Endothelial cell of umbilical vein (primary cell): ENCODE measurements at regions not wholly inside any gene's neighbourhood (a gene's known extent, or its start where the extent isn't known, plus 50 kb on each side); places are given as distances from the start of the nearest gene placed in this dataset.

Experiments
- BruUV-seq: library from RNA; stranded (reverse); fragments of 400-500 nt; replicated peaks from 2 replicates; lab custom pipeline; 2021; lab: Mats Ljungman, UMichigan
- CTCF ChIA-PET: fragments of 300-600, 350-600 bp; sonication (Branson Sonifier 250); formaldehyde crosslinking; loops from one replicate; lab custom pipeline; 2021; ENCODE audit warnings: antibody characterized with exemption, inconsistent platforms; lab: Charles Lee
- POLR2A ChIA-PET: fragments of 300-600, 350-600 bp; sonication (Branson Sonifier 250); formaldehyde crosslinking; loops from one replicate; lab custom pipeline; 2021; ENCODE audit warnings: antibody characterized with exemption, inconsistent platforms; lab: Charles Lee
- DNase-seq: peaks from one replicate; pipeline ENCODE4 v3.0.0-alpha.2; 2011; ENCODE audit warnings: low read depth, low spot score
- FAIRE-seq: peaks from 2 replicates; lab custom pipeline; 2011; peaks lifted over from hg19 to GRCh38; lab: Jason Lieb, UNC
- H2AFZ ChIP-seq: 2 replicates; pipeline ENCODE4 v1.6.0; 2012; ENCODE audit warnings: low read depth, low read length, control low read depth, inconsistent platforms
- H3K27ac ChIP-seq: 2 replicates; pipeline ENCODE4 v1.5.1; 2011; ENCODE audit warnings: low read depth, mild to moderate bottlenecking, control low read depth, low read length, moderate library complexity; ENCODE audit not compliant: insufficient read depth
- H3K27me3 ChIP-seq, 2 experiments: 2 replicates each; pipeline versions ENCODE4 v1.6.0 to v1.6.1; 2011; ENCODE audit warnings: low read length in 2 of 2, mixed read lengths in 1 of 2; ENCODE audit not compliant: control insufficient read depth in 2 of 2, insufficient read depth in 2 of 2
- H3K36me3 ChIP-seq, 2 experiments: 2 replicates in 1 of 2; 3 replicates in 1 of 2; pipeline ENCODE4 v1.5.1; 2011; ENCODE audit warnings: low read length in 2 of 2, mild to moderate bottlenecking in 1 of 2, moderate library complexity in 1 of 2; ENCODE audit not compliant: control insufficient read depth in 2 of 2, insufficient read depth in 2 of 2; ENCODE audit errors: extremely low read depth in 1 of 2
- H3K4me1 ChIP-seq: 3 replicates; pipeline ENCODE4 v1.5.1; 2011; ENCODE audit warnings: mild to moderate bottlenecking, low read length; ENCODE audit not compliant: control insufficient read depth, insufficient read depth; ENCODE audit errors: extremely low read depth
- H3K4me2 ChIP-seq: 2 replicates; pipeline ENCODE4 v1.6.1; 2011; ENCODE audit warnings: low read length, control low read depth, mixed read lengths; ENCODE audit not compliant: insufficient read depth
- H3K4me3 ChIP-seq, 3 experiments: fragments of 200-600 bp in 1 of 3; sonication (generic), shearing (Covaris generic) in 1 of 3; replicated peaks in 1 of 3; 2 replicates each; pipeline ENCODE4 v1.5.1; 2011 to 2016; ENCODE audit warnings: control low read depth in 3 of 3, low read length in 3 of 3, mild to moderate bottlenecking in 2 of 3, inconsistent platforms in 1 of 3, low read depth in 1 of 3, moderate library complexity in 1 of 3; ENCODE audit not compliant: insufficient read depth in 1 of 3
- H3K79me2 ChIP-seq: 2 replicates; pipeline ENCODE4 v1.6.0; 2012; ENCODE audit warnings: low read length, inconsistent platforms; ENCODE audit not compliant: control insufficient read depth, insufficient read depth
- H3K9ac ChIP-seq: replicated peaks from 2 replicates; pipeline ENCODE3; 2011; ENCODE audit warnings: low read length, control low read depth; ENCODE audit not compliant: insufficient read depth; ENCODE audit errors: extremely low read depth
- H3K9me1 ChIP-seq: replicated peaks from 3 replicates; pipeline ENCODE4 v1.6.0; 2011; ENCODE audit warnings: mild to moderate bottlenecking, low read length; ENCODE audit not compliant: control insufficient read depth, insufficient read depth; ENCODE audit errors: extremely low read depth
- H3K9me3 ChIP-seq: replicated peaks from 2 replicates; pipeline ENCODE4 v1.5.1; 2012; ENCODE audit warnings: low read length, inconsistent platforms; ENCODE audit not compliant: control insufficient read depth, insufficient read depth
- H4K20me1 ChIP-seq: replicated peaks from 2 replicates; pipeline ENCODE3; 2011; ENCODE audit warnings: mild to moderate bottlenecking, low read length; ENCODE audit not compliant: control insufficient read depth, insufficient read depth; ENCODE audit errors: extremely low read depth
- EZH2 ChIP-seq: IDR thresholded peaks from 2 replicates; pipeline ENCODE4 v1.6.1; 2012; ENCODE audit warnings: borderline replicate concordance, low read depth, mild to moderate bottlenecking, moderate library complexity, low read length, inconsistent platforms; ENCODE audit not compliant: severe bottlenecking
- FOS ChIP-seq: IDR thresholded peaks from 2 replicates; pipeline ENCODE4 v1.6.1; 2011; ENCODE audit warnings: mild to moderate bottlenecking, low read length, moderate library complexity, borderline replicate concordance; ENCODE audit not compliant: insufficient read depth
- GATA2 ChIP-seq: IDR thresholded peaks from 2 replicates; pipeline ENCODE4 v1.7.0; 2011; ENCODE audit warnings: low read depth, mild to moderate bottlenecking, moderate library complexity, mixed read lengths, low read length; ENCODE audit not compliant: insufficient read length, insufficient read depth
- JUN ChIP-seq: IDR thresholded peaks from 2 replicates; pipeline ENCODE4 v1.6.1; 2011; ENCODE audit warnings: borderline replicate concordance, low read depth; ENCODE audit not compliant: insufficient read length, insufficient read depth
- MYC ChIP-seq: IDR thresholded peaks from one replicate; pipeline ENCODE4 v1.6.1; 2011; ENCODE audit warnings: mild to moderate bottlenecking, low read depth, low read length
- POLR2A ChIP-seq: IDR thresholded peaks from 2 replicates; pipeline ENCODE4 v1.6.1; 2012; ENCODE audit warnings: low read depth, mild to moderate bottlenecking, control low read depth, low read length
- POLR2AphosphoS5 ChIP-seq: IDR thresholded peaks from 2 replicates; pipeline ENCODE4 v1.6.1; 2012; ENCODE audit warnings: low read depth, mild to moderate bottlenecking, control low read depth, low read length, moderate library complexity; ENCODE audit not compliant: insufficient read depth
- dilution Hi-C: fragments of 300-500 bp; cut with MboI; formaldehyde crosslinking; loops from one replicate; pipeline ENCODE4 v1.15.0; 2019; ENCODE audit warnings: low sequenced_read_pairs; ENCODE audit not compliant: extremely low pct_ligation_motif_present
- intact Hi-C: fragments of 100-400 bp; cut with micrococcal nuclease; formaldehyde crosslinking; loops from one replicate; pipeline ENCODE4 v1.10.0; 2022
- TF ChIP-seq, protein P1 (sequence below): IDR thresholded peaks from 2 replicates; pipeline ENCODE4 v1.6.1; 2011; ENCODE audit not compliant: insufficient read depth, insufficient read length
- TF ChIP-seq, protein P2 (sequence below), 2 donors: IDR thresholded peaks; 1 replicate in 1 of 2; 2 replicates in 1 of 2; pipeline ENCODE4 v1.5.1; 2011; ENCODE audit warnings: low read length in 2 of 2, mild to moderate bottlenecking in 2 of 2, moderate library complexity in 2 of 2, control low read depth in 1 of 2, inconsistent platforms in 1 of 2, low read depth in 1 of 2; ENCODE audit not compliant: insufficient read depth in 1 of 2; ENCODE audit errors: extremely low read depth in 1 of 2

DNA sequence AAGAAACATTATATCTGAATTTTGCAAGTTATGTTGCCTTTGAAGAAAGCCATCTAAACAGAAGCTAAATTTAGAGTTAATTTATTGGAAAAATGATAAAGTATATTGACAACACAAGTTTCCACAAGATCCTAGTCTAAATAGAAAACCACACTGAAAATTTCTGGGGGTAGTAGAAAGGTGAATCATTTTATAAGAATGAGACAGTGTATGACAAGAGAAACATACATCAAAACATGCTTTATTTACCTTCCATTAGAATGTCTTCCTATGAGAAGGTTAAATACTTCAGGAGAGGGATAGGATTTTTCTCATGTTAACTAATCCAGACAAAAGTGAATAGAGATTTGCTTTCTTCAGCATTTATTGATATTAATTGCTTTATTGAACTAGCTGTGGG, 1389.8 kb upstream of the ZEB2 start:
- no peak for TF ChIP-seq EZH2
- no peak for TF ChIP-seq POLR2AphosphoS5
- TF ChIP-seq FOS, result no peak
- no peak for TF ChIP-seq GATA2
- TF ChIP-seq, protein P1, sequence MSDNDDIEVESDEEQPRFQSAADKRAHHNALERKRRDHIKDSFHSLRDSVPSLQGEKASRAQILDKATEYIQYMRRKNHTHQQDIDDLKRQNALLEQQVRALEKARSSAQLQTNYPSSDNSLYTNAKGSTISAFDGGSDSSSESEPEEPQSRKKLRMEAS, result no peak
- TF ChIP-seq, protein P2, sequence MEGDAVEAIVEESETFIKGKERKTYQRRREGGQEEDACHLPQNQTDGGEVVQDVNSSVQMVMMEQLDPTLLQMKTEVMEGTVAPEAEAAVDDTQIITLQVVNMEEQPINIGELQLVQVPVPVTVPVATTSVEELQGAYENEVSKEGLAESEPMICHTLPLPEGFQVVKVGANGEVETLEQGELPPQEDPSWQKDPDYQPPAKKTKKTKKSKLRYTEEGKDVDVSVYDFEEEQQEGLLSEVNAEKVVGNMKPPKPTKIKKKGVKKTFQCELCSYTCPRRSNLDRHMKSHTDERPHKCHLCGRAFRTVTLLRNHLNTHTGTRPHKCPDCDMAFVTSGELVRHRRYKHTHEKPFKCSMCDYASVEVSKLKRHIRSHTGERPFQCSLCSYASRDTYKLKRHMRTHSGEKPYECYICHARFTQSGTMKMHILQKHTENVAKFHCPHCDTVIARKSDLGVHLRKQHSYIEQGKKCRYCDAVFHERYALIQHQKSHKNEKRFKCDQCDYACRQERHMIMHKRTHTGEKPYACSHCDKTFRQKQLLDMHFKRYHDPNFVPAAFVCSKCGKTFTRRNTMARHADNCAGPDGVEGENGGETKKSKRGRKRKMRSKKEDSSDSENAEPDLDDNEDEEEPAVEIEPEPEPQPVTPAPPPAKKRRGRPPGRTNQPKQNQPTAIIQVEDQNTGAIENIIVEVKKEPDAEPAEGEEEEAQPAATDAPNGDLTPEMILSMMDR (IDR thresholded peaks at IDR 0.05; ENCODE audit: extremely low read depth in 1 of 2, insufficient read depth in 1 of 2, low read depth in 1 of 2, low read length in 2 of 2), result no peak
- no peak for TF ChIP-seq MYC
- no peak for TF ChIP-seq POLR2A
- no peak for TF ChIP-seq JUN
- CTCF ChIA-PET, result interaction anchor here (1.2 to 3.3 kb wide), 5 partner anchors 10 to 157 kb away, joined by 3 to 25 read pairs (median 4); no protein-coding TSS in a partner anchor
- H3K36me3 ChIP-seq, result no peaks in the 10 kb centered on the region
- H3K4me1 ChIP-seq, result peaks cover 4% of the 10 kb centered on the region
- H3K9me3 ChIP-seq, result no peaks in the 10 kb centered on the region
- H3K4me3 ChIP-seq, result no peak overlapping the region
- H2AFZ ChIP-seq, result no peak overlapping the region
- no peaks in the 10 kb centered on the region for H3K27me3 ChIP-seq
- dilution Hi-C loops, result no loop called here
- H3K4me2 ChIP-seq, result no peak overlapping the region
- POLR2A ChIA-PET, result no interaction called here
- no peaks in the 10 kb centered on the region for H3K9me1 ChIP-seq
- H3K79me2 ChIP-seq, result no peaks in the 10 kb centered on the region
- intact Hi-C loops, result no loop called here
- no TSS peak for BruUV-seq
- FAIRE-seq (no peak), DNase-seq (no peak)
- H4K20me1 ChIP-seq, result no peaks in the 10 kb centered on the region
- no peak overlapping the region for H3K27ac ChIP-seq
- H3K9ac ChIP-seq, result no peak overlapping the region
